ENCODE measurements at regions not wholly inside any gene's neighbourhood (a gene's known extent, or its start where the extent isn't known, plus 50 kb on each side); places are given as distances from the start of the nearest gene placed in this dataset.

GRCh38 chr9:14413812-14414211, 99.9 kb upstream of the NFIB start:
- TF ChIP-seq, protein P1, sequence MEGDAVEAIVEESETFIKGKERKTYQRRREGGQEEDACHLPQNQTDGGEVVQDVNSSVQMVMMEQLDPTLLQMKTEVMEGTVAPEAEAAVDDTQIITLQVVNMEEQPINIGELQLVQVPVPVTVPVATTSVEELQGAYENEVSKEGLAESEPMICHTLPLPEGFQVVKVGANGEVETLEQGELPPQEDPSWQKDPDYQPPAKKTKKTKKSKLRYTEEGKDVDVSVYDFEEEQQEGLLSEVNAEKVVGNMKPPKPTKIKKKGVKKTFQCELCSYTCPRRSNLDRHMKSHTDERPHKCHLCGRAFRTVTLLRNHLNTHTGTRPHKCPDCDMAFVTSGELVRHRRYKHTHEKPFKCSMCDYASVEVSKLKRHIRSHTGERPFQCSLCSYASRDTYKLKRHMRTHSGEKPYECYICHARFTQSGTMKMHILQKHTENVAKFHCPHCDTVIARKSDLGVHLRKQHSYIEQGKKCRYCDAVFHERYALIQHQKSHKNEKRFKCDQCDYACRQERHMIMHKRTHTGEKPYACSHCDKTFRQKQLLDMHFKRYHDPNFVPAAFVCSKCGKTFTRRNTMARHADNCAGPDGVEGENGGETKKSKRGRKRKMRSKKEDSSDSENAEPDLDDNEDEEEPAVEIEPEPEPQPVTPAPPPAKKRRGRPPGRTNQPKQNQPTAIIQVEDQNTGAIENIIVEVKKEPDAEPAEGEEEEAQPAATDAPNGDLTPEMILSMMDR (IDR thresholded peaks at IDR 0.05; ENCODE audit: insufficient read depth, low read depth, low read length) = no peak
- Histone ChIP-seq H3K27me3 (ENCODE audit: control insufficient read depth, insufficient read depth, low read length) (peaks cover 28% of the 10 kb centered on the region), H3K36me3 (ENCODE audit: control insufficient read depth, insufficient read depth, low read length) (no peaks in the 10 kb centered on the region), H3K4me3 (ENCODE audit: low read depth, low read length) (no peak overlapping the region)
- POLR2A ChIA-PET = no interaction called here
- CTCF ChIA-PET = interaction anchor here (0.7 to 1.4 kb wide), 2 partner anchors 60 to 986 kb away, joined by 3 to 5 read pairs; no protein-coding TSS in a partner anchor
- no peak for DNase-seq (ENCODE audit: low read depth)

DNA sequence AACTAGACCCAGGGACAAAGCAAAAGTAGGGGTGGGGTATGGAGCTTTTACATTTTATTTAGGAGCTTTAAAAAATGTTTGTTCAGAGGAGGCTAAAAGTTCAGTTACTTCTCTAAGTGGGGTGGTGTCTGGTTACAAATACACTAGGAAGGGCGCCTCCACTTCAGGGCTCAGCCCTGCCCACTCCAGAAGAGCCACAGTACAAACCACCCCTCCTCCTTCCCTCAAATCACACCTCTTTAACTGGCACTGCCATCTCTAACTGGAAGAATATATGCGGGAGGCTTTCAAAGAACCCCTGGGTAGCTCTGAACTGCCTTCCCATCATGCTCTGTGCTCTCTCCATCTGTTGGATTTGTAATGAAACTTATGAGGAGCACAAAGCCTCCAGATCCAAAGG, 98.8 kb upstream of the NFIB start:
- TF ChIP-seq, protein P1 (IDR thresholded peaks at IDR 0.05; ENCODE audit: insufficient read depth, low read depth, low read length) = no peak
- H3K4me3 ChIP-seq (ENCODE audit: low read depth, low read length) = no peak overlapping the region
- no peak for DNase-seq (ENCODE audit: low read depth)
- ChIA-PET POLR2A (no interaction called here), CTCF (interaction anchor here (0.5 to 1.4 kb wide), 3 partner anchors 59 to 985 kb away, joined by 3 to 5 read pairs (median 3); no protein-coding TSS in a partner anchor)
- peaks cover 23% of the 10 kb centered on the region for H3K27me3 ChIP-seq (ENCODE audit: control insufficient read depth, insufficient read depth, low read length)
- no peaks in the 10 kb centered on the region for H3K36me3 ChIP-seq (ENCODE audit: control insufficient read depth, insufficient read depth, low read length)

GRCh38 chr9:14406463-14406862, 92.5 kb upstream of the NFIB start:
- Histone ChIP-seq H3K4me3 (ENCODE audit: low read depth, low read length) (no peak overlapping the region), H3K36me3 (ENCODE audit: control insufficient read depth, insufficient read depth, low read length) (no peaks in the 10 kb centered on the region), H3K27me3 (ENCODE audit: control insufficient read depth, insufficient read depth, low read length) (peaks cover 20% of the 10 kb centered on the region)
- ChIA-PET POLR2A (no interaction called here), CTCF (interaction anchor here (1.9 kb wide), 1 partner anchor 21 kb away, joined by 5 read pairs; no protein-coding TSS in a partner anchor)
- no peak for DNase-seq (ENCODE audit: low read depth)
- TF ChIP-seq, protein P1 (IDR thresholded peaks at IDR 0.05; ENCODE audit: insufficient read depth, low read depth, low read length) = no peak

GRCh38 chr9:14405176-14405706, 91.3 kb upstream of the NFIB start:
- no peaks in the 10 kb centered on the region for H3K36me3 ChIP-seq (ENCODE audit: control insufficient read depth, insufficient read depth, low read length)
- no peak for DNase-seq (ENCODE audit: low read depth)
- ChIA-PET CTCF (interaction anchor here (1.1 to 1.9 kb wide), 2 partner anchors 22 to 52 kb away, joined by 3 to 5 read pairs; no protein-coding TSS in a partner anchor), POLR2A (no interaction called here)
- TF ChIP-seq, protein P1 (IDR thresholded peaks at IDR 0.05; ENCODE audit: insufficient read depth, low read depth, low read length) = no peak
- peaks cover 13% of the 10 kb centered on the region for H3K27me3 ChIP-seq (ENCODE audit: control insufficient read depth, insufficient read depth, low read length)
- H3K4me3 ChIP-seq (ENCODE audit: low read depth, low read length) = no peak overlapping the region

- TF ChIP-seq, protein P1 (IDR thresholded peaks at IDR 0.05; ENCODE audit: insufficient read depth, low read depth, low read length) = no peak
- Histone ChIP-seq H3K27me3 (ENCODE audit: control insufficient read depth, insufficient read depth, low read length) (peaks cover 15% of the 10 kb centered on the region), H3K36me3 (ENCODE audit: control insufficient read depth, insufficient read depth, low read length) (no peaks in the 10 kb centered on the region), H3K4me3 (ENCODE audit: low read depth, low read length) (no peak overlapping the region)
- no peak for DNase-seq (ENCODE audit: low read depth)
- ChIA-PET POLR2A (no interaction called here), CTCF (no interaction called here)
Observed at GRCh38 chr9:14403081-14403480, 89.1 kb upstream of the NFIB start.

Data from BJ (cell line).